ENCODE measurements at regions not wholly inside any gene's neighbourhood (a gene's known extent, or its start where the extent isn't known, plus 50 kb on each side); places are given as distances from the start of the nearest gene placed in this dataset.

- H3K4me1 ChIP-seq (ENCODE audit: control insufficient read depth, insufficient read depth, low read length), result no peaks in the 10 kb centered on the region
- no peaks in the 10 kb centered on the region for H3K27me3 ChIP-seq (ENCODE audit: control insufficient read depth, insufficient read depth, low read length)
- no peak overlapping the region for H3K27ac ChIP-seq (ENCODE audit: low read length)
- no peak for DNase-seq (ENCODE audit: low read depth, low spot score)
- no peaks in the 10 kb centered on the region for H3K36me3 ChIP-seq (ENCODE audit: control insufficient read depth, insufficient read depth, low read length)
- no CpG with 5 or more reads among the region's 17 CpGs for WGBS (ENCODE audit: insufficient coverage, insufficient read length)
- H3K9me3 ChIP-seq (ENCODE audit: control insufficient read depth, insufficient read depth, low read length), result no peaks in the 10 kb centered on the region
- H3K4me3 ChIP-seq (ENCODE audit: low read length), result no peak overlapping the region; the same call in 1 of the 2 replicates
Observed at GRCh38 chr16:85497622-85498314, 115.4 kb upstream of the GSE1 start.

- H3K36me3 ChIP-seq (ENCODE audit: control insufficient read depth, insufficient read depth, low read length), result no peaks in the 10 kb centered on the region
- no peaks in the 10 kb centered on the region for H3K27me3 ChIP-seq (ENCODE audit: control insufficient read depth, insufficient read depth, low read length)
- DNase-seq (ENCODE audit: low read depth, low spot score), result no peak
- no CpG with 5 or more reads among the region's 8 CpGs for WGBS (ENCODE audit: insufficient coverage, insufficient read length)
- H3K4me1 ChIP-seq (ENCODE audit: control insufficient read depth, insufficient read depth, low read length), result no peaks in the 10 kb centered on the region; the same call in 1 of the 2 replicates
- no peak overlapping the region for H3K27ac ChIP-seq (ENCODE audit: low read length)
- H3K9me3 ChIP-seq (ENCODE audit: control insufficient read depth, insufficient read depth, low read length), result no peaks in the 10 kb centered on the region
- no peak overlapping the region for H3K4me3 ChIP-seq (ENCODE audit: low read length)
Observed at GRCh38 chr16:85498607-85499006, 114.5 kb upstream of the GSE1 start.

GRCh38 chr16:85500220-85500619 is 112.9 kb upstream of the GSE1 start:
- no CpG with 5 or more reads among the region's 12 CpGs for WGBS (ENCODE audit: insufficient coverage, insufficient read length)
- no peaks in the 10 kb centered on the region for H3K9me3 ChIP-seq (ENCODE audit: control insufficient read depth, insufficient read depth, low read length)
- H3K4me3 ChIP-seq (ENCODE audit: low read length), result no peak overlapping the region
- H3K27ac ChIP-seq (ENCODE audit: low read length), result no peak overlapping the region
- H3K27me3 ChIP-seq (ENCODE audit: control insufficient read depth, insufficient read depth, low read length), result no peaks in the 10 kb centered on the region
- DNase-seq (ENCODE audit: low read depth, low spot score), result no peak
- H3K36me3 ChIP-seq (ENCODE audit: control insufficient read depth, insufficient read depth, low read length), result no peaks in the 10 kb centered on the region
- H3K4me1 ChIP-seq (ENCODE audit: control insufficient read depth, insufficient read depth, low read length), result no peaks in the 10 kb centered on the region; the same call in 1 of the 2 replicates

- Histone ChIP-seq H3K27me3 (ENCODE audit: control insufficient read depth, insufficient read depth, low read length) (no peaks in the 10 kb centered on the region), H3K4me3 (ENCODE audit: low read length) (no peak overlapping the region), H3K27ac (ENCODE audit: low read length) (no peak overlapping the region), H3K36me3 (ENCODE audit: control insufficient read depth, insufficient read depth, low read length) (no peaks in the 10 kb centered on the region), H3K4me1 (ENCODE audit: control insufficient read depth, insufficient read depth, low read length) (peaks cover 4% of the 10 kb centered on the region; the same call in 1 of the 2 replicates), H3K9me3 (ENCODE audit: control insufficient read depth, insufficient read depth, low read length) (no peaks in the 10 kb centered on the region)
- DNase-seq (ENCODE audit: low read depth, low spot score), result no peak
- no CpG with 5 or more reads among the region's 11 CpGs for WGBS (ENCODE audit: insufficient coverage, insufficient read length)
Observed at GRCh38 chr16:85501900-85502299, 111.2 kb upstream of the GSE1 start.

- Histone ChIP-seq H3K36me3 (ENCODE audit: control insufficient read depth, insufficient read depth, low read length) (no peaks in the 10 kb centered on the region), H3K4me1 (ENCODE audit: control insufficient read depth, insufficient read depth, low read length) (peaks cover 4% of the 10 kb centered on the region; the same call in 1 of the 2 replicates), H3K27ac (ENCODE audit: low read length) (no peak overlapping the region), H3K9me3 (ENCODE audit: control insufficient read depth, insufficient read depth, low read length) (no peaks in the 10 kb centered on the region), H3K27me3 (ENCODE audit: control insufficient read depth, insufficient read depth, low read length) (no peaks in the 10 kb centered on the region), H3K4me3 (ENCODE audit: low read length) (no peak overlapping the region)
- WGBS (ENCODE audit: insufficient coverage, insufficient read length), result no CpG with 5 or more reads among the region's 11 CpGs
- no peak for DNase-seq (ENCODE audit: low read depth, low spot score)
Observed at GRCh38 chr16:85502357-85502756, 110.8 kb upstream of the GSE1 start.

GRCh38 chr16:85503679-85504231 is 109.4 kb upstream of the GSE1 start:
- H3K4me3 ChIP-seq (ENCODE audit: low read length), result no peak overlapping the region
- no peaks in the 10 kb centered on the region for H3K36me3 ChIP-seq (ENCODE audit: control insufficient read depth, insufficient read depth, low read length)
- no peaks in the 10 kb centered on the region for H3K9me3 ChIP-seq (ENCODE audit: control insufficient read depth, insufficient read depth, low read length)
- H3K4me1 ChIP-seq (ENCODE audit: control insufficient read depth, insufficient read depth, low read length), result peaks cover 4% of the 10 kb centered on the region; the same call in 1 of the 2 replicates
- DNase-seq (ENCODE audit: low read depth, low spot score), result no peak
- no peaks in the 10 kb centered on the region for H3K27me3 ChIP-seq (ENCODE audit: control insufficient read depth, insufficient read depth, low read length)
- no peak overlapping the region for H3K27ac ChIP-seq (ENCODE audit: low read length)
- no CpG with 5 or more reads among the region's 26 CpGs for WGBS (ENCODE audit: insufficient coverage, insufficient read length)

GRCh38 chr16:85504242-85504641 is 108.9 kb upstream of the GSE1 start:
- WGBS (ENCODE audit: insufficient coverage, insufficient read length), result no CpG with 5 or more reads among the region's 9 CpGs
- no peaks in the 10 kb centered on the region for H3K9me3 ChIP-seq (ENCODE audit: control insufficient read depth, insufficient read depth, low read length)
- no peaks in the 10 kb centered on the region for H3K27me3 ChIP-seq (ENCODE audit: control insufficient read depth, insufficient read depth, low read length)
- no peak overlapping the region for H3K4me3 ChIP-seq (ENCODE audit: low read length)
- H3K4me1 ChIP-seq (ENCODE audit: control insufficient read depth, insufficient read depth, low read length), result peaks cover 4% of the 10 kb centered on the region; the same call in 1 of the 2 replicates
- no peak overlapping the region for H3K27ac ChIP-seq (ENCODE audit: low read length)
- H3K36me3 ChIP-seq (ENCODE audit: control insufficient read depth, insufficient read depth, low read length), result no peaks in the 10 kb centered on the region
- no peak for DNase-seq (ENCODE audit: low read depth, low spot score)

- no peaks in the 10 kb centered on the region for H3K9me3 ChIP-seq (ENCODE audit: control insufficient read depth, insufficient read depth, low read length)
- WGBS (ENCODE audit: insufficient coverage, insufficient read length), result no CpG with 5 or more reads among the region's 20 CpGs
- H3K27me3 ChIP-seq (ENCODE audit: control insufficient read depth, insufficient read depth, low read length), result no peaks in the 10 kb centered on the region
- no peaks in the 10 kb centered on the region for H3K36me3 ChIP-seq (ENCODE audit: control insufficient read depth, insufficient read depth, low read length)
- no peak for DNase-seq (ENCODE audit: low read depth, low spot score)
- H3K4me3 ChIP-seq (ENCODE audit: low read length), result no peak overlapping the region
- no peak overlapping the region for H3K27ac ChIP-seq (ENCODE audit: low read length)
- peaks cover 4% of the 10 kb centered on the region; the same call in 1 of the 2 replicates for H3K4me1 ChIP-seq (ENCODE audit: control insufficient read depth, insufficient read depth, low read length)
Observed at GRCh38 chr16:85505794-85506634, 107.1 kb upstream of the GSE1 start.

- H3K27me3 ChIP-seq (ENCODE audit: control insufficient read depth, insufficient read depth, low read length), result no peaks in the 10 kb centered on the region
- no CpG with 5 or more reads among the region's 8 CpGs for WGBS (ENCODE audit: insufficient coverage, insufficient read length)
- no peak overlapping the region for H3K4me3 ChIP-seq (ENCODE audit: low read length)
- peaks cover 4% of the 10 kb centered on the region; the same call in 1 of the 2 replicates for H3K4me1 ChIP-seq (ENCODE audit: control insufficient read depth, insufficient read depth, low read length)
- DNase-seq (ENCODE audit: low read depth, low spot score), result no peak
- no peaks in the 10 kb centered on the region for H3K36me3 ChIP-seq (ENCODE audit: control insufficient read depth, insufficient read depth, low read length)
- no peaks in the 10 kb centered on the region for H3K9me3 ChIP-seq (ENCODE audit: control insufficient read depth, insufficient read depth, low read length)
- no peak overlapping the region for H3K27ac ChIP-seq (ENCODE audit: low read length)
Observed at GRCh38 chr16:85506635-85506911, 106.5 kb upstream of the GSE1 start.

- Histone ChIP-seq H3K27ac (ENCODE audit: low read length) (no peak overlapping the region), H3K9me3 (ENCODE audit: control insufficient read depth, insufficient read depth, low read length) (no peaks in the 10 kb centered on the region), H3K27me3 (ENCODE audit: control insufficient read depth, insufficient read depth, low read length) (no peaks in the 10 kb centered on the region), H3K4me3 (ENCODE audit: low read length) (no peak overlapping the region), H3K4me1 (ENCODE audit: control insufficient read depth, insufficient read depth, low read length) (peaks cover 4% of the 10 kb centered on the region; the same call in 1 of the 2 replicates), H3K36me3 (ENCODE audit: control insufficient read depth, insufficient read depth, low read length) (no peaks in the 10 kb centered on the region)
- no peak for DNase-seq (ENCODE audit: low read depth, low spot score)
- no CpG with 5 or more reads among the region's 8 CpGs for WGBS (ENCODE audit: insufficient coverage, insufficient read length)
Observed at GRCh38 chr16:85507342-85507741, 105.8 kb upstream of the GSE1 start.

Data from iPS DF 6.9 (cell line).